GM10266 (cell line): ENCODE measurements at regions not wholly inside any gene's neighbourhood (a gene's known extent, or its start where the extent isn't known, plus 50 kb on each side); places are given as distances from the start of the nearest gene placed in this dataset.

Experiments used
- DNase-seq: peaks from one replicate; pipeline ENCODE4 v3.0.0; 2012; ENCODE audit errors: extremely low spot score
- TF ChIP-seq, protein P1 (sequence below): IDR thresholded peaks from 2 replicates; pipeline ENCODE4 v1.5.1; 2012; ENCODE audit warnings: mild to moderate bottlenecking, low read depth; ENCODE audit not compliant: control insufficient read depth, insufficient read depth; ENCODE audit errors: missing control alignments

DNA sequence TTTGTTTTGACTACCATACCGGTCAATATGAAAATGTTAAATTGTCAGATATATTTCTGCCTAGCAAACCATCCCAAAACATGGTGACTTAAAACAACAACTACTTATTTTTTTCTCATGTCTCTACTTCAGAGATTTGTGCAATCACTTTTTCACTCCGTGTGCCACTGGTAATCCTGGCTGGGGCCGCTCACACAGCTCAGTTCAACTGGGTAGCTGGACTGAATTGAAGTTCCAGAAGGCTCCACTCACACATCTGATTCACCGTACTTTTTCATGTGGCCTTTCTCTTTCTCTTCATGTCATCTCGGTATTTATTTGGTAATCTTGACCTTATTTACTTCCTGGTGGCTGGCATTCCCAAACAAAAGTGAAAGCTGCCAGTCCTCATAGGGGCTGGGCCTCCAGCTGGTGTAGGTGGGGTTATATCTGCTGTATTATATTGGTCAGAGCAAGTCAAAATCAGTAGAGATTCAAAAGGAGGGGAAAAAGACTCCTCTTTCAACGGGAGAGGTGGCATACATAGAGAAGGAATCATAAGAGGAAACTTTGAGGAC is 513.9 kb upstream of the NXPH2 start:
- no peak for DNase-seq
- TF ChIP-seq, protein P1, sequence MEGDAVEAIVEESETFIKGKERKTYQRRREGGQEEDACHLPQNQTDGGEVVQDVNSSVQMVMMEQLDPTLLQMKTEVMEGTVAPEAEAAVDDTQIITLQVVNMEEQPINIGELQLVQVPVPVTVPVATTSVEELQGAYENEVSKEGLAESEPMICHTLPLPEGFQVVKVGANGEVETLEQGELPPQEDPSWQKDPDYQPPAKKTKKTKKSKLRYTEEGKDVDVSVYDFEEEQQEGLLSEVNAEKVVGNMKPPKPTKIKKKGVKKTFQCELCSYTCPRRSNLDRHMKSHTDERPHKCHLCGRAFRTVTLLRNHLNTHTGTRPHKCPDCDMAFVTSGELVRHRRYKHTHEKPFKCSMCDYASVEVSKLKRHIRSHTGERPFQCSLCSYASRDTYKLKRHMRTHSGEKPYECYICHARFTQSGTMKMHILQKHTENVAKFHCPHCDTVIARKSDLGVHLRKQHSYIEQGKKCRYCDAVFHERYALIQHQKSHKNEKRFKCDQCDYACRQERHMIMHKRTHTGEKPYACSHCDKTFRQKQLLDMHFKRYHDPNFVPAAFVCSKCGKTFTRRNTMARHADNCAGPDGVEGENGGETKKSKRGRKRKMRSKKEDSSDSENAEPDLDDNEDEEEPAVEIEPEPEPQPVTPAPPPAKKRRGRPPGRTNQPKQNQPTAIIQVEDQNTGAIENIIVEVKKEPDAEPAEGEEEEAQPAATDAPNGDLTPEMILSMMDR: no peak

DNA sequence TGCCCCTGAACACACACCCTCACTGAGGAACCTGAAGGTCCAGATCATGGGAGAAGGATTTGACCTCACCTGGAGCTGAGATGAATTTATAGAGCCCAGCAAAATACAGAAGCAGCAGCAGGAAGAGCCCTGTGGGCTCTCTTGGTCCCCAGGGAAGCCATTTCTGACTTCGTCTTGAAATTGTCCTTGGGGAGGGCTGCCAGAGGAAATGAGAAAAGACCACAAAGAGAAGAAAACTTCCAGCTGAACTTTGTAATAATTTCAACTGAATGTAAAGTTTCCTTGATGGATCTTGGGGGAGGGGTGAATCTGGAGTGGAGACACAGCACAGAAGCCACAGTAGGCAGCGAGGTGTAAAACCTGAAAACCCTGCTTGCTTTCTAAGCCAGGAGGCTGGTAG is 500.9 kb upstream of the NXPH2 start:
- TF ChIP-seq, protein P1: no peak

DNA sequence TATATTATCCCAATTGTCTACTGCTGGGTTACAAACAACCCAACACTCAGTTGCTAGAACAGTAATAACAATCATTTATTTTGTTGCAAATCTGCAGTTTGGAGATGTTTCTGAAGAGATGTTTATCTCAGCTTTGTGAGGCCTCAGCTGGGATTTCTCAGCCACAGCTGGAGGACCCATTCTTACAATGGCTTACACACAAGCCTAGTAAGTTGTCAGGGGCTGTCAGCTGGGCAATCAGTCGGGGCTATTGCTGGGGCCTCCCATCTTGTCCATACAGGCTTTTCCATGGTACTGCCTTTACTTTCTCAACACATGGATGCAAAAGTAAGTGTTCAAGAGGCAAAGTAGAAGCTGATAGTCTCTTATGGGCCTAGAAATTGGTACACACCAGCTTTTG is 491.7 kb upstream of the NXPH2 start:
- DNase-seq: no peak
- TF ChIP-seq, protein P1: no peak

More for the DNA sequence above, 500.9 kb upstream of the NXPH2 start:
- no peak for DNase-seq

DNA sequence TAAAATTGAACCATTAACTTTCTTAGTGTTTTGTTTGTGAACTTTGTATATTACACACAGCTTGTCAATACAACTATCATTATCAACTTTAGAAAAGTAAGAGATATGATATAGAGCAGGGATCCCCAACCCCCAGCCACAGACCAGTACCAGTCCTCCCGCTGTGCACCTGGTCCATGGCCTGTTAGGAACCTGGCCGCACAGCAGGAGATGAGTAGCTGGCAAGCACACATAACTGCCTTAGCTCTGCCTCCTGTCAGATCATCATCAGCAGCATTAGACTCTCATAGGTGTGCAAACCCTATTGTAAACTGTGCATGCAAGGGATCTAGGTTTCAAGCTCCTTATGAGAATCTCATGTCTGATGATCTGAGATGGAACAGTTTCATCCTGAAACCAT is 491.0 kb upstream of the NXPH2 start:
- TF ChIP-seq, protein P1: no peak
- no peak for DNase-seq

DNA sequence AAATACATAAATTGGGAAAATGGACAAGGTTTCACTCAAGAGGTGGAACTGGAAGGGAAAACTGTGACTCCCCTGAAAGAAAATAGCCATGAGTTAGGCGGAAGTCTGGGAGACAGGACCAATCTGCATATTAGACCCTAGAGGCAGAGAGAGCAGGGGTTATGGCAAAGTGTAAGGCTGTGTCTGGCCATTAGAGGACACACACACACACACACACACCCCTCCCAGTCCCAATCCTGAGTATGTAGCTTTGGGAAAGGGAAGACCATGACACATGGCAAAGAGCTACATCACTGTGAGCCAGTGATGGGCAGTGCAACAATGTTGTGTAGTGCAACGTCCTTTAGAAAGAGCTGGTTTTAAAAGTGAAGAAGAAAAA is 479.9 kb upstream of the NXPH2 start:
- TF ChIP-seq, protein P1: no peak
- DNase-seq: no peak

DNA sequence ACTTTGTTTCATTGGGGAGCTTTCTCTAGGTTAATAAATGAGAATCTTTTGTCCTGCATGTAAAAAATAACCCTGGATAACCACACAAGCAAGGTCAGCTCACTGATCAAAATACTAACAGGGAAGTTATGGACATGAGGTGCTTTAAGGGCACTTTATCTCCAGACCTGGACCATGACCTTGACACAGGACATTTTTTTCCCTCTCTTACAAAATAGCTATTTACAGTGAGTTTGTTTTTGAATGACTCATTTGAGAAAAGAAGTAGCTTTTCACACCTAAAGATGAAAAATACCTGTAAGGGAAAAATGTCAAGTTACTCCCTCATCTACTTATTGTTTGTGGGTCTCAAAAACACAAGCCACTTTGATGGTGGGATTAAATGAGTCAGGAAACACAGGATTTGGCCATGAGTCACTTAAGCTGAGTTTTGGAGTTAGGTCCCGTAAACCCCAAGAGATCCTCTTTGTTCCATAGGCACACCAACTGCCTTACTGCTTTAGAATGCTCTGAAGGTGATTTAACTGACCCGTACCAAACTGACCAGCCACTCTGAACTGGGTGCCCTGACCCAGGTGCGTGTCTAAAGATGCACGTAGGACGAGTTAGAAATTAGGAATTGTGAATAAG is 479.3 kb upstream of the NXPH2 start:
- no peak for DNase-seq
- TF ChIP-seq, protein P1: no peak

DNA sequence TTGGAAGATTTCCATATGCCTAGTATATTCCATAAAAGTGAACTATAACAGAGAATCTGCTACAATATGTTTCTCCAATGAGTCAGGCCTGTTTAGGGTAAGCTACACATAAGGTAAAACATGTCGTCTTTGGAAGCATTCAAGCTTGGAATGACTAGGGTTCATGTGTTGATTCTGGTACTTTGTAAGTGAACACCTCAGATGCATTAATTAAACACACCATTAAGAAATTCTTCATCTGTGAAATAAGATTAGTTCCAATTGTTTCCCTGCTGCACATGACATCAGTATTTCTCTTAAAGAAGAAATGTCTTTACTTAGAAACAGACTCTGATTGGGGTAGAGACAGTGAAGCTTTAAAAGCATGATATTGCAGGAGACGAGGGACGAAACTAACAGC is 461.1 kb upstream of the NXPH2 start:
- DNase-seq: no peak
- TF ChIP-seq, protein P1: no peak
